Heart right ventricle (tissue), 16 donors: ENCODE measurements at regions not wholly inside any gene's neighbourhood (a gene's known extent, or its start where the extent isn't known, plus 50 kb on each side); places are given as distances from the start of the nearest gene placed in this dataset.

Experiments
- ATAC-seq, 8 donors: fragments of 200-7000 bp; cut with Tn5 transposase; one replicate each; pipeline ENCODE4 v1.9.1; 2020; ENCODE audit warnings: mild to moderate bottlenecking in 8 of 8, moderate library complexity in 8 of 8, moderate number of reproducible peaks in 1 of 8
- DNase-seq, 2 donors: peaks; one replicate each; pipeline ENCODE4 v3.0.0-alpha.2; 2020
- H3K27ac ChIP-seq, 10 donors: fragments of 200-600 bp; sonication (generic) in 2 of 10; one replicate each; pipeline versions ENCODE4 v1.5.0 to v1.8.0; 2020 to 2022; ENCODE audit warnings: mild to moderate bottlenecking in 3 of 10
- H3K27me3 ChIP-seq, 7 donors: fragments of 200-600 bp; one replicate each; pipeline ENCODE4 v1.8.0; 2021 to 2022; ENCODE audit warnings: mild to moderate bottlenecking in 2 of 7
- H3K36me3 ChIP-seq, 9 donors: fragments of 200-600 bp; sonication (generic) in 1 of 9; one replicate each; pipeline versions ENCODE4 v1.5.0 to v1.8.0; 2020 to 2022; ENCODE audit warnings: mild to moderate bottlenecking in 2 of 9
- H3K4me1 ChIP-seq, 9 donors: fragments of 200-600 bp; sonication (generic) in 1 of 9; one replicate each; pipeline versions ENCODE4 v1.5.0 to v1.8.0; 2020 to 2022; ENCODE audit warnings: mild to moderate bottlenecking in 4 of 9
- H3K4me3 ChIP-seq, 10 donors: fragments of 200-600 bp; sonication (generic) in 2 of 10; one replicate each; pipeline versions ENCODE4 v1.5.0 to v1.8.0; 2020 to 2022; ENCODE audit warnings: mild to moderate bottlenecking in 7 of 10, moderate library complexity in 2 of 10
- H3K9me3 ChIP-seq, 11 donors: fragments of 200-600 bp in 10 of 11; sonication (generic) in 2 of 11; one replicate each; pipeline versions ENCODE4 v1.5.0 to v1.8.0; 2013 to 2022; ENCODE audit warnings: mild to moderate bottlenecking in 2 of 11, control low read depth in 1 of 11, moderate library complexity in 1 of 11
- WGBS, 2 donors: extraction: QIAGEN DNeasy Blood & Tissue Kit; methylation state at CpG; one replicate each; pipeline ENCODE4 v1.1.7; 2013; ENCODE audit warnings: inconsistent platforms in 1 of 2; 5-methylcytosine and 5-hydroxymethylcytosine counted together
- intact Hi-C, 10 donors: fragments of 100-400 bp; cut with DNase I; formaldehyde crosslinking; loops; one replicate each; pipeline versions ENCODE4 v1.11.1 to v1.14.2; 2022
- TF ChIP-seq, protein P1 (sequence below), 9 donors: fragments of 200-600 bp; sonication (generic) in 2 of 9; IDR thresholded peaks; one replicate each; pipeline versions ENCODE4 v1.5.0 to v1.8.0; 2021 to 2022; ENCODE audit warnings: antibody characterized with exemption in 9 of 9, mild to moderate bottlenecking in 5 of 9, moderate library complexity in 1 of 9
- donor health status: Arrhythmogenic right ventricular cardiomyopathy.
- donor health status: ischemic (EF 13 %, LVEDD 7.1; RV severe dilation, severe dysfunction).
- donor health status: healthy with polysubstance abuse.
- donor health status: DM: no; HTN: yes; CAD: no.
- donor health status: DM: no; HTN: no; CAD: no.
- donor health status: ischemic (EF 25% LVEDD 6.9; RV normal size, moderate dysfunction).
- donor health status: ischemic (EF 25% LVEDD 5.7; RV mildly dilated, moderate dysfunction).
- donor health status: healthy.
- donor health status: DM: yes; HTN: yes; CAD: no.
- donor health status: Ischemic cardiomyopathy.
- donor health status: ischemic (EF 35%, LVEDD 5.7; RV mildly dilated, moderate dysfunction).
- donor health status: nonischemic (EF 11% LVEDD 7.7; RV severe dilation, severe dysfunction).
- donor health status: DM: yes; HTN: yes; CAD: no.
- donor health status: PGD.
- donor health status: ischemic (EF 29% LVEDD 5.4; RV normal size, mild dysfunction).
- donor health status: nonischemic (EF 23%, LVEDD 6.1; RV moderate dilation, normal function).

DNA sequence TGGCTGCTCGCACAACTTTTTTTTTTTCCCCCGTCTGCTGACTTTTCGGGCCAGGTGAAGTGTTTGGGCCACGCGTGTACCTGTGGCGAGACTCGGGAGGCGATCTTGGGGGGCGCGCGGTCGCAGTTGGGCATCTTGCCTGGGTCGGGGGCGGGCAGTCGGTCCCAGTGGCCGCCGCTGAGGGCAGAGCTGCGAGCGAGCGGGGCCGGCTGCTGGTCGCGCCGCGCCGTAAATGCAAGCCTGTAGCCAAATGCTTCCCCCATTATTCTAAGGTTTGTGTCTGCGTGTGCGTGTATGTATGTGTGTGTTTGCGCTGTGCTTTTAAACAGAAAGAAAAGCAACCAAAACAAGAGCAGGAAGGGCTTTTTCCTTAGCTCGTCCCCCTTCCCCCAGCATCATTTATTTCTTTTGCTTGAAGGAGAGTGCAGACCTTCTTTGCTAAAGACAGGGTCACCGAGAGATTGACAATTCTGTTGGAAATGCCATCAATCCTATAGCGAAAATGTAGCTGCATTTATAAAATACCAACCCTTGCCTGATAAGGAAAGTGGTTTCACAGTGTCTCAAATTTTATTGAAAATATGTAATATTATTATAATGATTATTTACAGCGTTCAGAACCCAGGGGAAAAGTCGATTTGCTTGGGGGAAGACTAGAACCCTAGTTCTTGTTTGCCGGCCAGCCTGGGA lies 143.2 kb upstream of the ZNF536 start:
- no peaks in the 10 kb centered on the region for H3K36me3 ChIP-seq
- H3K27me3 ChIP-seq = peaks cover 0 to 74% (median 66%) of the 10 kb centered on the region in 7 donors
- H3K27ac ChIP-seq = peak overlapping the region in 7 of 10 donors; percentile 4 to 77 (median 62)
- H3K4me3 ChIP-seq = peak overlapping the region in 9 of 10 donors; percentile 47 to 63 (median 56)
- TF ChIP-seq, protein P1, sequence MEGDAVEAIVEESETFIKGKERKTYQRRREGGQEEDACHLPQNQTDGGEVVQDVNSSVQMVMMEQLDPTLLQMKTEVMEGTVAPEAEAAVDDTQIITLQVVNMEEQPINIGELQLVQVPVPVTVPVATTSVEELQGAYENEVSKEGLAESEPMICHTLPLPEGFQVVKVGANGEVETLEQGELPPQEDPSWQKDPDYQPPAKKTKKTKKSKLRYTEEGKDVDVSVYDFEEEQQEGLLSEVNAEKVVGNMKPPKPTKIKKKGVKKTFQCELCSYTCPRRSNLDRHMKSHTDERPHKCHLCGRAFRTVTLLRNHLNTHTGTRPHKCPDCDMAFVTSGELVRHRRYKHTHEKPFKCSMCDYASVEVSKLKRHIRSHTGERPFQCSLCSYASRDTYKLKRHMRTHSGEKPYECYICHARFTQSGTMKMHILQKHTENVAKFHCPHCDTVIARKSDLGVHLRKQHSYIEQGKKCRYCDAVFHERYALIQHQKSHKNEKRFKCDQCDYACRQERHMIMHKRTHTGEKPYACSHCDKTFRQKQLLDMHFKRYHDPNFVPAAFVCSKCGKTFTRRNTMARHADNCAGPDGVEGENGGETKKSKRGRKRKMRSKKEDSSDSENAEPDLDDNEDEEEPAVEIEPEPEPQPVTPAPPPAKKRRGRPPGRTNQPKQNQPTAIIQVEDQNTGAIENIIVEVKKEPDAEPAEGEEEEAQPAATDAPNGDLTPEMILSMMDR (IDR thresholded peaks at IDR 0.05) = no peak
- no peaks in the 10 kb centered on the region for H3K9me3 ChIP-seq
- DNase-seq (no peak), ATAC-seq (peak in 2 of 8 donors; percentile 35 to 39)
- H3K4me1 ChIP-seq = peaks cover 3 to 43% (median 27%) of the 10 kb centered on the region in 9 donors
- intact Hi-C loops = loop anchor here in 9 of 10 donors (5.0 to 10.0 kb wide), 5 partner anchors 176 to 426 kb away; no protein-coding TSS in a partner anchor
- WGBS, 2 donors = 4 to 6% methylated on average over 35 of the region's 35 CpGs

DNA sequence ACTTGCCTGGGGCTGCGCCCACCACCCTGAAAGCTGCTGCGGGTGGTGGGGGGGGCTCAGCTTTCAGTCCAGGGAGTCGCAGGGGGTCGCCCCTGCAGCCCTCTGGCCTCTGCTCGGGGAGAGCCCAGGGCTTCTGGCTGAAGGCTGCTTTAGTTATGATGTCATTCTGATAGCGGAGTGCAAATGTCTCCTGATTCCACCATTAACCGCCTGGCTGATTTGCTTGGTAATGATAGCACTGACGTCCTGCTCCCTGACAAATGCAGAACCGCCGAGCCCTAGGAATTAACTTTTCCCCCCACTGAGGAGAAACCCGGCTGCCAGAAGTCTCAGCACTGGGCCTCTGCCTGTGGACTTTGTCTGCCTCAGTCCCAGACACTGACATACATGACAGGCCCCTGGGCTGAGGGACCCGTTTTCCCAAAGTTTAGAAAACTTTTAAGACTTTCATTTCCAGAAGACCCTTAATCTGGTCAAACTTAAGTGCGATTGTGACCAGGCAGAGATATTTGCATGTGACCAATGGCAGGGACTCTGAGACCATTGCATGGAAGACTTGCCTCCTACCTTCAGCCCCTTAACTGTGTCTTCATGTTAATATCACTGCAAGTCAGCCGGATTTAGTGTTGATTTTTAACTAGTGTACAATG lies 142.5 kb upstream of the ZNF536 start:
- 24 to 36% methylated on average over 14 of the region's 14 CpGs for WGBS, 2 donors
- Histone ChIP-seq H3K27ac (peak overlapping the region in 5 of 10 donors; percentile 52 to 77 (median 72)), H3K27me3 (peaks cover 0 to 68% (median 64%) of the 10 kb centered on the region in 7 donors), H3K36me3 (no peaks in the 10 kb centered on the region), H3K9me3 (no peaks in the 10 kb centered on the region), H3K4me3 (peak overlapping the region in 8 of 10 donors; percentile 50 to 63 (median 57)), H3K4me1 (peaks cover 3 to 38% (median 24%) of the 10 kb centered on the region in 9 donors)
- intact Hi-C loops = loop anchor here in 9 of 10 donors (5.0 to 10.0 kb wide), 5 partner anchors 175 to 425 kb away; no protein-coding TSS in a partner anchor
- TF ChIP-seq, protein P1 (IDR thresholded peaks at IDR 0.05) = no peak
- peak in 3 of 8 donors; percentile 50 to 59 (median 57) for ATAC-seq
- no peak for DNase-seq

DNA sequence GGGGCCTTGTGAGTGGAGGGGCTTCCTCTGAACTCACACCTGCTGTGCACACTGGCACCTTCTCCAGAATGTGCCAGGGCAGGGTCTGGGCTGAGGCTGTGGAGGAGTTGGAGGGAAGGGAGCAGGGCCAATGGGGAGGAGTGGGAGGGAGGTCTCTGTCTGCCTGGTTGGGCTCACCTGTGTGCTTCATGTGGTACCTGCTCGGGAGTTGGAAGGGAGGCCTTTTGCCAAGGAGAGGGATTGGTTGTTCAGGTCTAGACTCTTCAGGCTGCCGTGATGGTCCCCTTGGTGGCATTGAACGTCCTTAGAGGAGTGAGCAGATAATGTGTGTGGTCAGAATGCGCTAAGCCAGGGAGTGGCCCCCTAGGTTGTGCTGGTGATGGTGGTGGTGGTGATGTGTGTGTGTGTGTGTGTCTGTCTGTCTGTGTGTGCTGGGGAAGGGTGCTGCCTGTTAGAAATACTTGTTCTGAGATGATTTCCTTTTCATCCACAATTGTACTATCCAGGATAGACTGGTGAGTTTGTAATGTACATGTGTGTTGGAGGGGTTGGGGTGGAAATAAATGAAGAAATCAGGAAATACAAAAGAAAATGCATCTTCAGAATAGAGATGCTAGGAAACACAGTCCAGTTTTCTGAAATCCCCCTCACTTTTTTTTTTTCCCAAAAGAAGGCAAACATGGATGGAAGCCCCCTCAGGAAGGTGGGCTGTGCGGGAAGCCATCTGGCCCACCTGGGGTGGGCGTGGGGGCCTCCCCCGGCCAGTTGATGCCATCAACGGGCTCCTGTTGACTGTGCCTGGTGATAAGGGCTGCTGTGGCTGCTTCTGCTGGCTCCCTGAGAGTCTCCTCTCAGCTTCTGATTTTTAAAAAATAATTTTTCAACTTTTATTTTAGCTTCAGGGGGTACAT lies 140.5 kb upstream of the ZNF536 start:
- peaks cover 0 to 23% (median 9%) of the 10 kb centered on the region in 9 donors for H3K4me1 ChIP-seq
- no peaks in the 10 kb centered on the region for H3K9me3 ChIP-seq
- no peak for ATAC-seq
- TF ChIP-seq, protein P1 (IDR thresholded peaks at IDR 0.05) = no peak
- H3K27me3 ChIP-seq = peaks cover 0 to 67% (median 60%) of the 10 kb centered on the region in 7 donors
- intact Hi-C loops = loop anchor here in 1 of 10 donors (5.0 kb wide), 1 partner anchor 421 kb away; no protein-coding TSS in a partner anchor
- DNase-seq = no peak
- H3K27ac ChIP-seq = no peak overlapping the region
- 58 to 62% methylated on average over 8 of the region's 8 CpGs for WGBS, 2 donors
- H3K36me3 ChIP-seq = no peaks in the 10 kb centered on the region
- no peak overlapping the region for H3K4me3 ChIP-seq
